ENCODE measurements at regions not wholly inside any gene's neighbourhood (a gene's known extent, or its start where the extent isn't known, plus 50 kb on each side); places are given as distances from the start of the nearest gene placed in this dataset.

GRCh38 chr6:74115674-74116073, 419.7 kb downstream of the CD109 start (continued):
- TF ChIP-seq ETS1 (IDR thresholded peaks at IDR 0.05) (no peak), CREB1 (CRISPR knock-in tag; IDR thresholded peaks at IDR 0.05; ENCODE audit: low read depth) (no peak), POLR2AphosphoS5 (IDR thresholded peaks at IDR 0.05; ENCODE audit: low read depth) (no peak)

GRCh38 chr6:74114428-74114827, 418.4 kb downstream of the CD109 start:
- Histone ChIP-seq H4K20me1 (replicated peaks; ENCODE audit: insufficient read depth) (no peaks in the 10 kb centered on the region), H3K27ac (ENCODE audit: low read depth) (no peak overlapping the region), H3K4me3 (no peak overlapping the region), H3F3A (replicated peaks; ENCODE audit: low read depth) (no peaks in the 10 kb centered on the region), H2AFZ (no peak overlapping the region), H3K27me3 (ENCODE audit: insufficient read depth) (no peaks in the 10 kb centered on the region), H3K4me1 (ENCODE audit: insufficient read depth) (no peaks in the 10 kb centered on the region), H3K4me2 (no peak overlapping the region), H3K9me2 (ENCODE audit: insufficient read depth) (no peaks in the 10 kb centered on the region; the same call in 1 of the 2 replicates), H3K79me2 (replicated peaks; ENCODE audit: insufficient read depth) (no peaks in the 10 kb centered on the region), H3K36me3 (ENCODE audit: insufficient read depth) (no peaks in the 10 kb centered on the region)
- Mint-ChIP-seq H3K36me3 (ENCODE audit: low read depth) (no peaks in the 10 kb centered on the region), H3K4me1 (no peaks in the 10 kb centered on the region), H3K27ac (no peak overlapping the region), H3K9me3 (no peaks in the 10 kb centered on the region; the same call in 2 of the 3 replicates), H3K4me3 (no peak overlapping the region), H3K27me3 (ENCODE audit: insufficient read depth, low read depth, poor library complexity) (no peaks in the 10 kb centered on the region)
- ATAC-seq (no peak), DNase-seq (ENCODE audit: low spot score) (no peak)
- TF ChIP-seq NANOG (IDR thresholded peaks at IDR 0.05; ENCODE audit: borderline replicate concordance): no peak
- no peak for TF ChIP-seq REST (IDR thresholded peaks at IDR 0.05; ENCODE audit: unreplicated experiment)
- TF ChIP-seq JUNB (IDR thresholded peaks at IDR 0.05; ENCODE audit: unreplicated experiment): no peak
- TF ChIP-seq EZH2 (IDR thresholded peaks at IDR 0.05; ENCODE audit: low read depth, unreplicated experiment): no peak
- TF ChIP-seq POLR2AphosphoS5 (IDR thresholded peaks at IDR 0.05; ENCODE audit: low read depth): no peak
- TF ChIP-seq STAT1 (IDR thresholded peaks at IDR 0.05; ENCODE audit: unreplicated experiment): no peak
- no peak for TF ChIP-seq ZNF331 (CRISPR knock-in tag; IDR thresholded peaks at IDR 0.05; ENCODE audit: low read depth)
- TF ChIP-seq ZNF462 (CRISPR knock-in tag; IDR thresholded peaks at IDR 0.05): no peak
- no peak for TF ChIP-seq CTCF (conservative IDR thresholded peaks at IDR 0.05; ENCODE audit: low read depth in 2 of 2)
- TF ChIP-seq EZH2phosphoT487 (IDR thresholded peaks at IDR 0.05; ENCODE audit: unreplicated experiment): no peak
- TF ChIP-seq CREB1 (CRISPR knock-in tag; IDR thresholded peaks at IDR 0.05; ENCODE audit: low read depth): no peak
- TF ChIP-seq ZNF114 (CRISPR knock-in tag; IDR thresholded peaks at IDR 0.05): no peak

All from GM23338 (cell line).